Mucosa of descending colon (tissue), 3 donors: ENCODE measurements at regions not wholly inside any gene's neighbourhood (a gene's known extent, or its start where the extent isn't known, plus 50 kb on each side); places are given as distances from the start of the nearest gene placed in this dataset.

Source experiments
- ATAC-seq: fragments of 200-7000 bp; cut with Tn5 transposase; one replicate; pipeline ENCODE4 v1.9.1; 2020; ENCODE audit warnings: mild to moderate bottlenecking, moderate library complexity
- DNase-seq, 3 donors: peaks; one replicate each; pipeline ENCODE4 v3.0.0-alpha.2; 2020
- H3K36me3 ChIP-seq: fragments of 200-600 bp; one replicate; pipeline ENCODE4 v1.8.0; 2021; ENCODE audit warnings: low read depth, mild to moderate bottlenecking
- H3K4me1 ChIP-seq: fragments of 200-600 bp; one replicate; pipeline ENCODE4 v1.8.0; 2021; ENCODE audit warnings: low read depth, mild to moderate bottlenecking
- H3K4me3 ChIP-seq: fragments of 200-600 bp; one replicate; pipeline ENCODE4 v1.8.0; 2021; ENCODE audit warnings: mild to moderate bottlenecking
- H3K9me3 ChIP-seq: fragments of 200-600 bp; one replicate; pipeline ENCODE4 v1.8.0; 2021; ENCODE audit warnings: mild to moderate bottlenecking
- CTCF ChIP-seq: fragments of 200-600 bp; IDR thresholded peaks from one replicate; pipeline ENCODE4 v1.8.0; 2022; ENCODE audit warnings: antibody characterized with exemption, mild to moderate bottlenecking
- intact Hi-C, 2 donors: fragments of 100-400 bp; cut with DNase I in 1 of 2; cut with micrococcal nuclease in 1 of 2; formaldehyde crosslinking; loops; one replicate each; pipeline versions ENCODE4 v1.11.0 to v1.11.1; 2022; cut with DNase I, micrococcal nuclease
- donor health status: DM: no; HTN: no; CAD: no; lungs with moderate emphysema.
- donor health status: DM: no; HTN: no; CAD: no.
- donor health status: DM: no; HTN: yes; CAD: no.

- peaks cover 34% of the 10 kb centered on the region for H3K9me3 ChIP-seq
- intact Hi-C loops = no loop called here
- no peak overlapping the region for H3K4me3 ChIP-seq
- no peaks in the 10 kb centered on the region for H3K4me1 ChIP-seq
- DNase-seq = no peak
- no peak for TF ChIP-seq CTCF
- ATAC-seq = no peak
- no peaks in the 10 kb centered on the region for H3K36me3 ChIP-seq
Measured at GRCh38 chr6:68046302-68046701, 588.8 kb upstream of the ADGRB3 start.

GRCh38 chr6:68045193-68045592, 589.9 kb upstream of the ADGRB3 start:
- no peak for ATAC-seq
- Histone ChIP-seq H3K9me3 (peaks cover 31% of the 10 kb centered on the region), H3K36me3 (no peaks in the 10 kb centered on the region), H3K4me1 (no peaks in the 10 kb centered on the region), H3K4me3 (no peak overlapping the region)
- TF ChIP-seq CTCF = no peak
- intact Hi-C loops = no loop called here
- no peak for DNase-seq

- intact Hi-C loops = no loop called here
- ATAC-seq (no peak), DNase-seq (no peak)
- H3K36me3 ChIP-seq = no peaks in the 10 kb centered on the region
- peaks cover 31% of the 10 kb centered on the region for H3K9me3 ChIP-seq
- H3K4me3 ChIP-seq = no peak overlapping the region
- TF ChIP-seq CTCF = no peak
- H3K4me1 ChIP-seq = no peaks in the 10 kb centered on the region
Measured at GRCh38 chr6:68044264-68044663, 590.8 kb upstream of the ADGRB3 start.

- DNase-seq (no peak), ATAC-seq (no peak)
- H3K36me3 ChIP-seq = no peaks in the 10 kb centered on the region
- H3K4me3 ChIP-seq = no peak overlapping the region
- no peaks in the 10 kb centered on the region for H3K4me1 ChIP-seq
- peaks cover 33% of the 10 kb centered on the region for H3K9me3 ChIP-seq
- no peak for TF ChIP-seq CTCF
- intact Hi-C loops = no loop called here
Measured at GRCh38 chr6:68043122-68043398, 592.0 kb upstream of the ADGRB3 start.

- intact Hi-C loops = no loop called here
- no peaks in the 10 kb centered on the region for H3K36me3 ChIP-seq
- peaks cover 34% of the 10 kb centered on the region for H3K9me3 ChIP-seq
- no peak for TF ChIP-seq CTCF
- no peak overlapping the region for H3K4me3 ChIP-seq
- H3K4me1 ChIP-seq = no peaks in the 10 kb centered on the region
- no peak for DNase-seq
- no peak for ATAC-seq
Measured at GRCh38 chr6:68042339-68043121, 592.6 kb upstream of the ADGRB3 start.

GRCh38 chr6:68040780-68041179, 594.3 kb upstream of the ADGRB3 start:
- H3K4me1 ChIP-seq = no peaks in the 10 kb centered on the region
- DNase-seq (no peak), ATAC-seq (no peak)
- intact Hi-C loops = no loop called here
- peaks cover 37% of the 10 kb centered on the region for H3K9me3 ChIP-seq
- no peaks in the 10 kb centered on the region for H3K36me3 ChIP-seq
- no peak for TF ChIP-seq CTCF
- H3K4me3 ChIP-seq = no peak overlapping the region
